Mesenchymal stem cell (in vitro differentiated cells and primary cell): ENCODE measurements at regions not wholly inside any gene's neighbourhood (a gene's known extent, or its start where the extent isn't known, plus 50 kb on each side); places are given as distances from the start of the nearest gene placed in this dataset.

ENCODE experiments used
- DNase-seq: peaks from one replicate; pipeline ENCODE4 v3.0.0-alpha.2; 2013
- H2AFZ ChIP-seq: one replicate; pipeline ENCODE4 v1.6.1; 2013; ENCODE audit warnings: low read depth, mild to moderate bottlenecking, control low read depth, inconsistent platforms, low read length, moderate library complexity
- H2AK5ac ChIP-seq: 2 replicates; pipeline ENCODE4 v1.6.1; 2013; ENCODE audit warnings: low read length, moderate library complexity, mild to moderate bottlenecking, inconsistent platforms; ENCODE audit not compliant: severe bottlenecking
- H2BK120ac ChIP-seq: one replicate; pipeline ENCODE4 v1.6.1; 2013; ENCODE audit warnings: low read depth, mild to moderate bottlenecking, inconsistent platforms, low read length, moderate library complexity
- H2BK12ac ChIP-seq, 2 experiments: one replicate each; pipeline ENCODE4 v1.6.1; 2013; ENCODE audit warnings: inconsistent platforms in 2 of 2, low read length in 2 of 2, mild to moderate bottlenecking in 2 of 2, moderate library complexity in 2 of 2, control low read depth in 1 of 2
- H2BK15ac ChIP-seq: one replicate; pipeline ENCODE4 v1.6.1; 2013; ENCODE audit warnings: mild to moderate bottlenecking, low read depth, inconsistent platforms; ENCODE audit not compliant: poor library complexity, severe bottlenecking
- H2BK5ac ChIP-seq: 2 replicates; pipeline ENCODE4 v1.6.1; 2013; ENCODE audit warnings: low read depth, mild to moderate bottlenecking, low read length, control low read depth, inconsistent platforms; ENCODE audit not compliant: poor library complexity, severe bottlenecking
- H3K14ac ChIP-seq, 2 experiments: one replicate each; pipeline ENCODE4 v1.6.1; 2013; ENCODE audit warnings: inconsistent platforms in 2 of 2, low read length in 2 of 2, control low read depth in 1 of 2, mild to moderate bottlenecking in 1 of 2, moderate library complexity in 1 of 2
- H3K18ac ChIP-seq, 2 experiments: one replicate each; pipeline ENCODE4 v1.6.1; 2013; ENCODE audit warnings: inconsistent platforms in 2 of 2, low read length in 2 of 2, control low read depth in 1 of 2, low read depth in 1 of 2, mild to moderate bottlenecking in 1 of 2
- H3K23ac ChIP-seq, 2 experiments: one replicate each; pipeline ENCODE4 v1.6.1; 2013; ENCODE audit warnings: inconsistent platforms in 2 of 2, low read length in 2 of 2, mild to moderate bottlenecking in 2 of 2, moderate library complexity in 2 of 2, control low read depth in 1 of 2
- H3K27ac ChIP-seq: 2 replicates; pipeline ENCODE4 v1.5.1; 2013; ENCODE audit warnings: mild to moderate bottlenecking, moderate library complexity, low read length, control low read depth, inconsistent platforms; ENCODE audit not compliant: poor library complexity, severe bottlenecking
- H3K27me3 ChIP-seq, 2 experiments: 2 replicates each; pipeline versions ENCODE4 v1.6.1 to v1.7.0; 2013; ENCODE audit warnings: low read length in 2 of 2, mild to moderate bottlenecking in 2 of 2, moderate library complexity in 2 of 2, control low read depth in 1 of 2, inconsistent platforms in 1 of 2; ENCODE audit not compliant: control insufficient read depth in 1 of 2, insufficient read depth in 1 of 2
- H3K36me3 ChIP-seq, 2 experiments: 2 replicates each; pipeline versions ENCODE4 v1.6.1 to v1.7.0; 2013; ENCODE audit warnings: low read length in 2 of 2, control low read depth in 1 of 2, inconsistent platforms in 1 of 2, low read depth in 1 of 2, mild to moderate bottlenecking in 1 of 2; ENCODE audit not compliant: insufficient read depth in 2 of 2, control insufficient read depth in 1 of 2
- H3K4ac ChIP-seq, 2 experiments: one replicate each; pipeline ENCODE4 v1.6.1; 2013; ENCODE audit warnings: inconsistent platforms in 2 of 2, low read length in 2 of 2, mild to moderate bottlenecking in 2 of 2, moderate library complexity in 2 of 2, control low read depth in 1 of 2, low read depth in 1 of 2
- H3K4me1 ChIP-seq: 2 replicates; pipeline ENCODE4 v1.6.1; 2013; ENCODE audit warnings: low read depth, low read length, control low read depth; ENCODE audit not compliant: control insufficient read depth, insufficient read depth
- H3K4me2 ChIP-seq: 2 replicates; pipeline ENCODE4 v1.6.1; 2013; ENCODE audit warnings: low read length, mild to moderate bottlenecking, inconsistent platforms; ENCODE audit not compliant: poor library complexity, severe bottlenecking
- H3K4me3 ChIP-seq, 2 experiments: 2 replicates each; pipeline versions ENCODE4 v1.5.1 to v1.7.0; 2013; ENCODE audit warnings: low read length in 2 of 2, mild to moderate bottlenecking in 2 of 2, control low read depth in 1 of 2, low read depth in 1 of 2; ENCODE audit not compliant: insufficient read depth in 1 of 2
- H3K79me1 ChIP-seq: replicated peaks from 2 replicates; pipeline ENCODE4 v1.6.1; 2013; ENCODE audit warnings: mild to moderate bottlenecking, control low read depth, low read length, inconsistent platforms; ENCODE audit not compliant: poor library complexity, severe bottlenecking
- H3K9ac ChIP-seq: 2 replicates; pipeline ENCODE4 v1.7.0; 2013; ENCODE audit warnings: mild to moderate bottlenecking, low read length, moderate library complexity
- H3K9me3 ChIP-seq: 2 replicates; pipeline ENCODE4 v1.7.0; 2013; ENCODE audit warnings: mild to moderate bottlenecking, low read length; ENCODE audit not compliant: control insufficient read depth
- H4K8ac ChIP-seq: one replicate; pipeline ENCODE4 v1.6.1; 2013; ENCODE audit warnings: inconsistent platforms, mild to moderate bottlenecking, low read length, moderate library complexity
- H4K91ac ChIP-seq: one replicate; pipeline ENCODE4 v1.6.1; 2013; ENCODE audit warnings: mild to moderate bottlenecking, low read length, inconsistent platforms
- WGBS: methylation state at CpG from one replicate; pipeline ENCODE4 v1.1.7; 2013; ENCODE audit warnings: mixed read lengths; 5-methylcytosine and 5-hydroxymethylcytosine counted together

DNA sequence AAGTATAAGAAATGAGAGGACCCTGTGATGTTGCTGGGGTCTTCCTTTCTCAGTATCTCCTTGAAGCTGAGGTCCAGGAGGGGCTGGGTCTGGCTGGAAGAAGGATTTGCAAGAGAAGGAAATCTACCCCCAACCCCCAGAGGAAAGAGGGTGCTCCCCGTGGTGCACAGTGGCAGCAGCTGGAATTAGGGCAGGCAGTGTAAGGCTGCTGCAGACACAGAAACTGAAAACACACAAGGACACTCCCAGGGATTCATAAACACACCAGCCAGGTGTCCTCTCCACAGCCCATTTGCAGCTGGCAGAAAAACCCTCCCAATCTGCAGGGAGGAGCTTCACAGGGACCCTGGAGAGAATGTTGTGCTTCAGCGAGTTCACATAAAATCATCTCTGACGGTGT lies 297.2 kb downstream of the CDH26 start:
- no peak overlapping the region for H2BK5ac ChIP-seq
- H2BK120ac ChIP-seq, result no peak overlapping the region
- H3K4me2 ChIP-seq, result no peak overlapping the region
- DNase-seq, result no peak
- H3K36me3 ChIP-seq, result no peaks in the 10 kb centered on the region
- no peak overlapping the region for H3K4me3 ChIP-seq
- no peak overlapping the region for H2BK12ac ChIP-seq
- no peak overlapping the region for H3K14ac ChIP-seq
- H3K9me3 ChIP-seq, result no peaks in the 10 kb centered on the region
- no peaks in the 10 kb centered on the region for H3K4me1 ChIP-seq
- H3K9ac ChIP-seq, result peak overlapping the region; percentile 59
- no peak overlapping the region for H3K23ac ChIP-seq
- H2AK5ac ChIP-seq, result no peak overlapping the region
- H2AFZ ChIP-seq, result no peak overlapping the region
- no peak overlapping the region for H4K91ac ChIP-seq
- no peak overlapping the region for H3K18ac ChIP-seq
- H3K27ac ChIP-seq, result no peak overlapping the region
- no peaks in the 10 kb centered on the region for H3K79me1 ChIP-seq
- no peak overlapping the region for H2BK15ac ChIP-seq
- H4K8ac ChIP-seq, result no peak overlapping the region
- H3K4ac ChIP-seq, result no peak overlapping the region
- no CpG with 5 or more reads among the region's 3 CpGs for WGBS
- no peaks in the 10 kb centered on the region for H3K27me3 ChIP-seq

DNA sequence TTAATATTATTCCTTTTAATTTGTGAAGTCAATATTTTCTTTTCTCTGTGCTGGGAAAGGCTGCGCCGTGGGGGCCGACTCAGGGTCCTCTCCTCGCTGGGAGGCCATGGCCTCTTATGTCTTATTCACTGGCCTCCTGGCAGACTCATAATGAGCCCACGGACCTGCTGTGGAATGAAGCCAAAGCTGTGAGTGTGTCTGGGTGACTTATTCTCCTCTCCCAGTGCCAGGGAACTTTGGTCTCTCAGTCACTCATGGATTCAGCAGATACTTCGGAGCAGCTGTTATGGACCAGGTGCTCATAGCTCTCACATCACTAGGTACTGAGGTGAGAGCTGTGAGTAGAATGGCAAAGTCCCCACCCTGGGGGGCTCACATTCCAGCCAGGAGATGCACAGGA lies 297.6 kb downstream of the CDH26 start:
- H3K18ac ChIP-seq, result no peak overlapping the region
- no peak overlapping the region for H4K91ac ChIP-seq
- H3K27ac ChIP-seq, result no peak overlapping the region
- 71% methylated on average over 6 of the region's 6 CpGs for WGBS
- H3K79me1 ChIP-seq, result no peaks in the 10 kb centered on the region
- no peak overlapping the region for H3K14ac ChIP-seq
- no peaks in the 10 kb centered on the region for H3K4me1 ChIP-seq
- no peak overlapping the region for H2BK15ac ChIP-seq
- H2AFZ ChIP-seq, result no peak overlapping the region
- H2AK5ac ChIP-seq, result no peak overlapping the region
- H3K4me2 ChIP-seq, result no peak overlapping the region
- no peak overlapping the region for H4K8ac ChIP-seq
- DNase-seq, result no peak
- H3K23ac ChIP-seq, result no peak overlapping the region
- H2BK120ac ChIP-seq, result no peak overlapping the region
- no peak overlapping the region for H3K9ac ChIP-seq
- H3K4me3 ChIP-seq, result no peak overlapping the region
- no peaks in the 10 kb centered on the region for H3K36me3 ChIP-seq
- no peak overlapping the region for H2BK12ac ChIP-seq
- no peaks in the 10 kb centered on the region for H3K27me3 ChIP-seq
- H3K9me3 ChIP-seq, result no peaks in the 10 kb centered on the region
- no peak overlapping the region for H2BK5ac ChIP-seq
- H3K4ac ChIP-seq, result no peak overlapping the region

DNA sequence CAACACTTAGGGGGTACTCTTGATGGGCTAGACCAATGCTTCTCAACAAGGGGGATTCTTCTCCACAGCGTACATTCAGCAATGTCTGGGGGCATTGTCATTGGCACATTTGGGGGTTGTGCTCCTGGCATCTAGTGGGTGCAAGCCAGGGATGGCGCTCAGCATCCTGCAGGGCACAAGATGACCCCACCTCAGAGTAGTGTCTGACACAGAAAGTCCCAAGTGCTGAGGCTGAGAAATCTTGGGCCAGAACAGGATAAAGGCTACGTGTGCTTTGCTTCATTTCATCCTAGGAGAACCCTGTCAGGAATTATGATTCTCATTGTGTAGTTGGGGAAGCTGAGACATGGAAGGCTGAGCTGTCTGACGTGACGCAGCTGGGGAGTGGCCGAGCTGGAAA lies 298.6 kb downstream of the CDH26 start:
- H4K8ac ChIP-seq, result no peak overlapping the region
- H4K91ac ChIP-seq, result no peak overlapping the region
- H3K36me3 ChIP-seq, result no peaks in the 10 kb centered on the region
- 73% methylated on average over 6 of the region's 6 CpGs for WGBS
- no peak overlapping the region for H2BK15ac ChIP-seq
- H2BK12ac ChIP-seq, result no peak overlapping the region
- H3K14ac ChIP-seq, result no peak overlapping the region
- H2BK120ac ChIP-seq, result no peak overlapping the region
- H3K4me3 ChIP-seq, result no peak overlapping the region
- no peak for DNase-seq
- H3K23ac ChIP-seq, result no peak overlapping the region
- H3K79me1 ChIP-seq, result no peaks in the 10 kb centered on the region
- H3K9ac ChIP-seq, result no peak overlapping the region
- H3K27ac ChIP-seq, result no peak overlapping the region
- H2BK5ac ChIP-seq, result no peak overlapping the region
- H3K4ac ChIP-seq, result no peak overlapping the region
- H3K27me3 ChIP-seq, result no peaks in the 10 kb centered on the region
- no peaks in the 10 kb centered on the region for H3K9me3 ChIP-seq
- no peak overlapping the region for H2AK5ac ChIP-seq
- H2AFZ ChIP-seq, result no peak overlapping the region
- no peaks in the 10 kb centered on the region for H3K4me1 ChIP-seq
- H3K4me2 ChIP-seq, result no peak overlapping the region
- no peak overlapping the region for H3K18ac ChIP-seq

DNA sequence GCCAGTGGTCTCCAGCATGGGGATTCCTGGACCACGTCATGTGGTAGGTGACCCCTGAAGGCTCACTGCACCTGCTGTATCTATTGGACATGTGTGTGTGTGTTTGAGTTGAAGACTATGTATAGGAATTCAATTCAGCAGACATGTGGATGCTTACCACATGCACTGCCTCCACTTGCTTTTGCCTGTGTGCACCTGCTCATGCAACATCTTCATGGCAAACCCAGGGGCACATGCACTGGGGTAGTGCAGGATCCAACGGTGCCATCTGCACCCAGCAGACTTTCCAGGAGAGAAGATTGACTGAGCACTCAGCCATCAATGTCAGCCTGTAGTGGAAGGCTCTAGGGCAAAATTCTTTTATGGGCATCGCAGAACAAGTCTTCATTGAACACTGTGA lies 299.4 kb downstream of the CDH26 start:
- no peak overlapping the region for H3K27ac ChIP-seq
- no peaks in the 10 kb centered on the region for H3K4me1 ChIP-seq
- no peak overlapping the region for H3K14ac ChIP-seq
- no peaks in the 10 kb centered on the region for H3K79me1 ChIP-seq
- H3K27me3 ChIP-seq, result no peaks in the 10 kb centered on the region
- H2BK15ac ChIP-seq, result no peak overlapping the region
- H3K4me3 ChIP-seq, result no peak overlapping the region
- H2AFZ ChIP-seq, result no peak overlapping the region
- H2BK12ac ChIP-seq, result no peak overlapping the region
- no peak overlapping the region for H3K4ac ChIP-seq
- no peaks in the 10 kb centered on the region for H3K36me3 ChIP-seq
- no peak overlapping the region for H3K18ac ChIP-seq
- H3K9ac ChIP-seq, result no peak overlapping the region
- no peaks in the 10 kb centered on the region for H3K9me3 ChIP-seq
- WGBS, result 61% methylated on average over 3 of the region's 3 CpGs
- DNase-seq, result no peak
- H4K91ac ChIP-seq, result no peak overlapping the region
- no peak overlapping the region for H3K4me2 ChIP-seq
- no peak overlapping the region for H2AK5ac ChIP-seq
- no peak overlapping the region for H4K8ac ChIP-seq
- H2BK5ac ChIP-seq, result no peak overlapping the region
- H2BK120ac ChIP-seq, result no peak overlapping the region
- H3K23ac ChIP-seq, result no peak overlapping the region
